ENCODE measurements at regions not wholly inside any gene's neighbourhood (a gene's known extent, or its start where the extent isn't known, plus 50 kb on each side); places are given as distances from the start of the nearest gene placed in this dataset.
"Not testable (repeated sequence)": the region's sequence is repeated elsewhere in the genome, so short reads cannot be mapped to it uniquely, and the experiment has no call there.

DNA sequence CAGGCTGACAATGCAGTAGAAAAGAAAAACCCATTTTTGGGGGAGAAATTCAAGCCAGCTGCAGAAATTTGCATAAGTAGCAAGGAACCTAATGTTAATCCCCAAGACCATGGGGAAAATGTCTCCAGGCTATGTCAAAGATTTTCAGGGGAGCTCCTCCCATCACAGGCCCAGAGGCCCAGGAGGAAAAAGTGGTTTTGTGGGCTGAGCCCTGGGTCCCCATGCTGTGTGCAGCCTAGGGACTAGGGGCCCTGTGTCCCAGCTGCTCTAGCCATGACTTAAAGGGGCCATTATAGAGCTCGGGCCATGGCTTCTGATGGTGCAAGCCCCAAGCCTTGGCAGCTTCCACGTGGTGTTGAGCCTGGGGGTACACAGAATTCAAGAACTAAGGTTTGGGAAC is 719.0 kb downstream of the TLE1 start:
- not testable (repeated sequence) for DNase-seq

DNA sequence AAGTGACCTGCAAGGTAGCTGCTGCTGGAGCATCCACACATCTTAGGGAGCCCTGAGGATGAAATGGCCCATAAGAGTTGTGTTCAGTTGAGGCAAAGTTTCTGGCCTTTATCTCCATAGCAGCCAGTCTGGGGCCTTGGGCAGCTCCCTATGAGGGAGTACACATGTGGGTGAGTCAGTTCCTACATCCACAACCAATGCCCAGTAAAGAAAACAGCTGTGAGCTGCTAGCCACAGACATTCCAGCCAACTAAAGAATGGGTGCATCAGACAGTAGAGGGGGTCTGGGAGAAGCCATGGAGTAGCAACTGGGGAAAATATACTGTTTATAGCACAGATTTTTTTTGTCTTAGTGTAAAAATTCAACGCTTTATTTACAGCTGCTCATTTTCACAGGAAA is 720.7 kb downstream of the TLE1 start:
- no peak for DNase-seq

DNA sequence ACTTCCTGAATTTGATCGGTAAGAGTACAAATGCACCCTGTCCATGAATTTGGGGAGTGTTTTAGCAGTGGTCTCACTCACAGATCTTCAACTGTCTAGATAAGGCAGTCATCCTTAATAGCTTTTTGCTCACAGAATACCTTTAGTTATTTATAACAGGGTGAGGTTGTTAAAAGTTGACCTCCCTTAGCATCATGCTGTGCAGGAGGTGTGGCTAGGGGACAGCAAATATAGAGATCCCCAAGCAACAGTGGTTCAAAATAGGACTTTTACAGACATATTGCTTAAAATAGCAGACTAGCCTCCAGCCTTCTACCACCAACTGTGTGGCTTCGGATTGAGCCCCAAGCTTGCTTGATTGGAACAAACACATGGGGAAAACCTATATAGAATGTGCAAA is 724.4 kb downstream of the TLE1 start:
- no peak for DNase-seq

DNA sequence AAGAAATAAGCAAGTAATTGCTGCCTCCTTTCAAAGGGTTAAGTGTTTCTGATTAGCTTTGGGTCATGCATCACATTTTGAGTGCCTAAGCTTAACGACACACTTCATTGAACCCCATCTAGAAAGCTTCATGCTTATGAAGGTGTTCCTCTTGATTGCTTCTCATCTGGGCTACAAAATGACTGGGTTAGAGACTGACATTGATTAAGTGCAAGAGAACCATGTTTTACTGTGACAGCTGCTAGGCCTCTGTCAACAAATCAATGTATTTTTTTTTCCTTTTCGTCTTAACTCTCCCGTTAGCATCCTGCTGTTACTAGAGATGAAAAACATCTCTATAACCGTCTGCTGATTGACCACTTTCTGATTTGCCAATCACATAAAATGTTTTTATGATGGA is 725.0 kb downstream of the TLE1 start:
- no peak for DNase-seq

DNA sequence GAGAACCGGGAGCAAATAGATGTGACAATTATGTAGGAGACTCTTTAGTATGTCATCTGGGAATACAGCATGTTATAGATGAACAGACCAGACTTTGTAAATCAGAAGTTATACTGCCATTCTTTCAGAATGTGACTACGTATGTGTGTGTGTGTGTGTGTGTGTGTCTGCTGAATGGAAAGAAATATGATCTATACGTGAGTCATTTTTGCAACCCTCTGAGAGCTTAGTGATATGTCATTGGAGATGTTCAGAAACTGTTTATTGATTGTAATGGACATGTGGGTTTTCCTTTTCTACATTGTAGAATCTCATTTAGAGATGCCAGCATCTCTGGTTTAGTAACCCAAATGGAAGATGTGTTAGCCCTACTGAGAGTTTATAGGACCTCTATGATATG is 731.5 kb downstream of the TLE1 start:
- DNase-seq, result no peak

DNA sequence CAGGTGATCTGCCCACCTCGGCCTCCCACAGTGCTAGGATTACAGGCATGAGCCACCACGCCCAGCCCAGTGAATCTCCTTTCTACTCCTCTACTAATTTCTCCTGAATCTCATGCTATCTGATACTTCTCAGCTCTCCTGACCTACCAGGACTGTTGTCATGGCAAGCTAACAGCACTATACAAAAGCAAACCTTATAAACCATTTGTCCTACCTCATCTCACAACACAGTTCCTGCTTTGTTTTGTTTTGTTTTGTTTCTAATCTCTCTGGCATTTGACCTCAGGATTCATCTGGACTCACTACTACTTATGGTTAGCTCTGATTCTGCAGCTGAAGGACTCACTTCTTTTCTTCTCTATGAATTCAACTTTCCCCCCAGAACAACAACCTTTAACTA is 734.8 kb downstream of the TLE1 start:
- no peak for DNase-seq

DNA sequence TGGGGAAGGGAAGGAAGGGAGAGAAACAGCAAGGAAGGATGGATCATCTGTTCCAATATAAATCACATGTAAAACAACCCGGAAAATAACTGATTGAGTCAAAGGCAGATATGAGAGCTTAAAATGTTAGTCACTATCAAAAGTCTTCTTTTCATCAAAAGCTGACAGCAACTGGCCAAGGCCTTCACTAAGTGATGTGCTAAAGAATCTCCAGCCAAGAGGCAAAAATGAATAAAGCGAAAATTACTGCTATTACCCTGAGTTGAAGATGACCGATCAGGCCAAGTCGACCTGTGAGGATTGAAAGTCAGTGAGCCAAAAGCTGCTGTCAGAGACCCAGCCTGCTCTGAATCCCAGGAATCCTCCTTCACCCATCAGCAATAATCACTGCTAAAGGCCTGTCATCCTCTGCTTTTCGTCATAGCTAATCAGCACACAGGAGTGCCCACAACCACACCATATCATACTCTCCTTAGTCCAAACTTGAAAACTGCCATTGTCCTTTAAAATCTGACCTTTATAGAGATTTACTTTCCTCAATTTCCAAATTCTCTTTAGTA is 736.9 kb downstream of the TLE1 start:
- DNase-seq, result no peak

DNA sequence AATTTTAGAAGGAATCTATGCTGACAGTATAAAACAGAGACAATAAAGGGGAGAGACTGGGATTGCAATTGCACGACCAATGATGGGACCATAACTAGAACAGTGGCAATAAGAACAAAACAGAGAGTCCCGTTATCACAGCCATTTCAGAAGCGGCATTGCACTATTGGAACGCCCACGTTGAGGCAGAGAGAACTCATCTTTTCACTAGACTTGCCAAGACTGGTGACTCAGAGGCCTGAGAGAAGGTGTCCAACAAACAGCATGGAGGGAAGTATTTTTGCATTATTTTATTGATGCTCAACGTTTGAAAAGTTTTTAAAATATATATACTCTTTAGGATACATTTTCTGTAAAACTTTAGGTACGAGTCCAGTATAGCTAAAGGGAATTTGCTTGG is 737.7 kb downstream of the TLE1 start:
- DNase-seq, result no peak

DNA sequence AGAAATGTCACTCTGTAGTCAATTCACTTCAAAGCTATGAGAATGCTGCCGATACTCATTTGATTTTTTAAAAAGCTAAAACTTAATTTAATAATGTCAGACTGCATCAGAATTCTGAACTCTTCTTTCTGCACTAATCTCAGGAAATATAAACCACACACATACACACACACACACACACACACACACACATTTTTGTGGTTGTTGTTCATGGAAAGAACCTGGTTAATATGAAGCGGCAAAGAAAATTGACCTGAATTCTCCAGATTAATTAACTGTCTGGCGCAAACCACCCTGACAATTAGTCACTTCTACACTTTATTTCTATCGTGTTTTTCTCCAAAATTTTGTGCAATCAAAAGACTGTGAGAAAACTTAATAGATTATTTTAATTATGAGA is 740.5 kb downstream of the TLE1 start:
- DNase-seq, result no peak

DNA sequence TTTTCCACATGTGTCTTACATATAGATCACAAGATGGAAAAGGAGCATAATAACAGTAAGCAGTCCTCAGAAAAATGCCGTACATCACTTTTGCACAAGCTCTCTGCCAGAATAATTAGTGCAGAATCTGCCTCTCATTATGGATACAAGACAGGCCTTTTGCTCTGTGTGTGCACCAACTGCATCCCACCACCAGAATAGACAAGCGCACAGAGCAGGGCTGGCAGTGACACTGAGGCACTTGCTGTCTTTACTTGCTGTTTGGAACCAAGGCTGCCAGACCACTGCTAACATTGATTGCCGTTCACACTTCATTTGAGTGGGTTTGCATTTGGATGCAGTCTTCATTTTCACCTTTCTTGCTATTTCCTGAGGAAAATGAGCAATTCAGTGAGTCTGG is 741.3 kb downstream of the TLE1 start:
- DNase-seq, result no peak

DNA sequence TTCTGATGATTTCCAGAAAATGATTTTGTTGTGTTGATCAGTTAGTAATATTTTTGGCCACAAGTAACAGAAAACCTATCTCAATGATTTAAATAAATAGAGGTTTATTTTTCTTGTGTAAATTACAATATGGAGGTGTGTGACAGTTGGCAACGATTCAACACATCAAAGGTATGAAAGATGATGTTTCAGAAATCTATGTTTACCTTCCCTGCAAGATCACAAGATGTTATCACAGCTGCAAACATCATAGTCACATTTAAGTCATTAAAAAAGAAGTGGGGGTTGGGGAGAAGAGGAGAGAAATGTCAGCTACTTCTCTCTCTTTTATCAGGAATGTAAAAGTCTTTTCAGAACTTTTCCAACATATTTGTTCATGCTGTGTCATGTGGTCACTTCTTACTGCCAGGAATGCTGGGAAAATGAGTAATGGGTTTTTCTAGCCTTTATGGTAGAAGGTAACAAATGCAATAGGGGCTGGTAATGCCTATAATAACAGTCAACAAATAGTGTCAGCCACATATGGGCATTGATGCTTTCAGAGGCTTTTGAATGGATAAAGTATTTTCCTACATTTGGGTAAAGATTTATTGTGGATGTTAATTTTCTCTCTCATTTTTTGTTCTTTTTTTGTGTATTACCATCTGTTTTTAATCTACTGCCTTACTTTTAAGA is 742.7 kb downstream of the TLE1 start:
- DNase-seq, result no peak

DNA sequence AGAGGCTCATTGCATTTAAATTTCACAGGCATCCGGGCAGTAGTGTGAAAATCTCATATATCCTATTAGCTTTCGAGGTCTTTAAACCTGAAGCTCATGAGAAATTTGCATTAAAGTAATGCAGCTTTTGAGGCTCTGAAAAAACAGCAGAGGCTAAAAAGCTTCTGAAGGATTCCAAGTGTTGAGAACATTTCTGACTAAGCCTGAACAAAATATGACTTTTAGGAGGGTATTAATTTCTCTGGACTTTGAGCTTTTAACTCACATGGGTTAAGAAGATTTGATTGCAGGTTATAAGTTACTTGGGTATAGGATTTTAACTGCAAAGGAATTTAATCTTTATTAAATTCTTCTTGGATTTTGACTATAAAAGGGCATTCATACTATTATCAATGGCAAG is 743.9 kb downstream of the TLE1 start:
- DNase-seq, result no peak

DNA sequence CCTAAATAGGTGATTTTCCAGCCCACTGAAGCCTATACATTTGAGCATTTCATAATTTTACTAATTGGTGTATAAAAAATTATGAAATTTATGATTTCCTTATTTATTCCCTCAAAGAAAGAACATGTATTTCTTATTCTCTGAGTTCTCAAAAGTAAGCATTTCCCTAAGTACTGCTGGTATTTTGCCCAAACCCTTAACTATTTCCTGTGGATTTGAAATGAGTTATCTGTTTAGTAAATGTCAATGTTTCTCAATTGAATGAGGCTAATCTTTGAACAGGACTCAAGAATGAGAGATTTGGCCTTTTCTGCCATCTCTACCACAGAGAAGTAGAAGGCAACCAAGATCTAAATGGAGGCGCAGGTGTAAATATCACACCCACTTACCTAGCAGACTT is 751.7 kb downstream of the TLE1 start:
- no peak for DNase-seq

DNA sequence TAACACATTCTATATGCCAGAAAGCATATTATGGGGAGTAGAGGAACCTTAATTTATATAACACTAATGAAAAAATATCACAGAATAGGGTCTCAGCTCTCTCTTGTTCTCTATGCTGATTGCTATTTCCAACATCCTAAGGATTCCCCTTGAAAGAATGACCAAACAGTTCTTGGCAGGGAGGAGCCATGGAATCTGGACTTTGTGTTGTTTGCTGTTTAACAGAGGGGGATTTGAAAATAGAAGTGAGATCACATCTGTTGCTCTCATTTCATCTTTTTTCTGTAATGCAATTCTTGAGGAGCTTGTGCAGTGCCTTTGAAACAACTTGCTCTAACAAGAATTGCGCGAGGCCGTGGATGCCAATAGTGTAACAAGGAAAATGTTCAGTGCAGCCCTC is 755.3 kb downstream of the TLE1 start:
- DNase-seq, result no peak

DNA sequence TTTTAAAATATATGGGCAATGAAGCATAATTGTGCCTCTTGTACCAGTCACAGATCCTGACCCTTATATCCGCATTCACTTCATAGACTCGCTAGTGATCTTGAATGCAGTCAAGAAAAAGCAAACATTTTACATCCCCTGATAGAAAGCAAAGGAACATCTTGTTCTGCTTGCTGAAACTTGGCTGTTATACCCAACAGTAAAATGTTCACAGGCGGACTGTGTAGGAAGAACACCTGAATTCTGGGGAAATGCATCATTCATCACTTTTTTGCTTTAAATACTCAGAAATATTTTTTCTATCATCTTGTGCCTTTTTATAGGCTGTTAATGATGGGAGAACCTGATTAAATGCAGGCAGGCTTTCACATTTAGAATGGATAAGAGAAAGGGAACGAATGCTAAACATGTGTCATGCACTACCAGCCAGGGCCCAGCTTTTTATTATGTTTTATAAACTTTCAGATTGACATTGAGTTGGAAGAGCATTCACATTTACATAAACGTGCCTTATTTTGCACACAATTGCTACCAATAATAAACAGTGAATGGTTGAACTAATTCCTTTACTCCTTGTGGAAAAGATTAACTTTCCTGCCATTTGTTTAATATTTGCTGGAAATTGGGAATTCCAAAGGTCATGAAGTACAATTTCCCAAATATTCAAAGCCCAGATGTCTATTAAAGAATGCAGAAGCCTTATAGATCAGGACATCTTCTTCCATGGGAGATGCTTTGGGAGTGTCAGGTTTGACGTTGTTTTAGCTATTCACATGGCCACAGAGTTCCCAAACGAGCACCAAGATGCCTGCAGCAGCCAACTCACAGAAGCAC is 756.2 kb downstream of the TLE1 start:
- DNase-seq, result no peak

DNA sequence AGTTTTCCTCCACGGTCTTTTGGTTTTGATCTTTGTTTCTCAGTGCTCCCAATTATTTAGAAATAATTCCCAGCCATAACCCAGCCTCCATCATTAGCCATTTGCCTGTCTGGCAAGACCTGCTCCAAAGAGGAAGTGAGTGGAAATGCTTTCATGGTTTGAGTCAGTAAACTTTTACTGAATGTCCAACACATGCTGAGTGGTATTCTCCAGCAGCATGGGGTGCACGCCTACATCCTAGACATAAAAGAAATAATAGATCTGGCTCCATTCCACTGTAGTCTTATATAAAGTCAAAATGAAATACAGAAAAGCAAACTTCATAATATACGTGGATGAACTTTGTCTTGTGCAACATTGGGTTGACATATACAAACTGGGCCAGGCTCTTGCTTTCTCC is 757.2 kb downstream of the TLE1 start:
- no peak for DNase-seq

DNA sequence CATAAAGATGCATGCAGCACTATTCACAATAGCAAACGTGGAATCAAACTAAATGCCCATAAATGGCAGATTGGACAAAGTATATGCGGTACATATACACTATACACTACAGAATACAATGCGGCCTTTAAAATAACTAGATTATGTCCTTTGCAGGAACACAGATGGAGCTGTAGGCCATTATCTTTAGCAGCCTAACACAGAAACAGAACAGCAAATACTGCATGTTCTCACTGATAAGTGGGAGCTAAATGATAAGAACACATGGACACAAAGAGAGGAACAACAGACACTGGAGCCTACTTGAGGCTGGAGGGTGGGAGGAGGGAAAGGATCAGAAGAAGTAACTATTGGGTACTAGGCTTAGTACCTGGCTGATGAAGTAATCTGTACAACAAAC is 758.2 kb downstream of the TLE1 start:
- DNase-seq, result no peak

DNA sequence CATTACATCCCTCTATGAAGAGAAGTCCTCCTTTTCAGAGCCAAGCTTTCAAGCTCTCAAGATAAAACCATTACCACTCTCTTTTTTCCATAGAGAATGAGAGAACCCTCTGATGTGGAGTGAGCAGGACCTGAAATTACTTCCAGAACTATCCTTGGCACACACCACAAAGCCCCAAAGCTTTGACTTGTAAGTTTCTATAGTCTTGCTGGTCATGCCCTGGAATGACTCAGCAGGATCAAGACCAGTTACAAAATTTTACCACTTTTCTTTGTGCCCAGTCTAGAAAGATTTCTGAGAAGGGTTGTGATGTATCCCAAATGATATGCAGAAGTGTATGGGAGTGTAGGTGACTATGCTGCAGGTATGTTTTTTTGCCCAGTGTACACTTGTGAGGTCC is 760.6 kb downstream of the TLE1 start:
- no peak for DNase-seq

DNA sequence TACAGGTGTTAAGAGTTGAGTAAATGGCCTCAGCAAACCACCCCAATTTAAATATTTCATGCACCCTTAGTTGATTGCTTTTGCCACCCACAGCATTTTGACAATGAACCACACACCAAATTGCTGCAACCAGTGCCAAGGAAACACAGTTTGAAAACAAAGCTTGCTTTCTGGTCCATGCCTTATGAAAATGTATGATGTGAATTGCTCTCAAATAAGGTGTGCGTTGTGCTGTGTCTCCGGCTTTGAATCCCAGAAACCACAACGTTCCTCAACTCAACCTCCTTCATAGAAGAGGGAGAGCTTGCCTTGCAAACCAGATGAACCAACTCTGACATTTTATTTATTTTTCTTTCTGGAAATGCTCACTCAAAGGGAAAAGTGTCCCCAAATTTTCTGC is 762.7 kb downstream of the TLE1 start:
- DNase-seq, result no peak

DNA sequence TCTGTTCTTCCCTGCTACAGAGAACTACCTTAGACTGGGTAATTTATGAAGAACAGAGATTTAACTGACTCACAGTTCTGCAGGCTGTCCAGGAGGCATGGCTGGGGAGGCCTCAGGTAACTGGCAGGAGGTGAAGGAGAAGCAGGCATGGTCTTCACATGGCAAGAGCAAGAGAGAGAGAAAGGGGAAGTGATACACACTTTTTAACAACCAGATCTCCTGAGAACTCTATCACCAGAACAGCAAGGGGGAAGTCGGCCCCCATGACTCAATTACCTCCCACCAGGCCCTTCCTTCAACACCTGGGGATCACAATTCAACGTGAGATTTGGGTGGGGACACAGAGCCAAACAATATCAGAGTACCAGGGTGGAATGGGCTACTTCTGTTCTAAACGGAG is 766.8 kb downstream of the TLE1 start:
- DNase-seq, result no peak

DNA sequence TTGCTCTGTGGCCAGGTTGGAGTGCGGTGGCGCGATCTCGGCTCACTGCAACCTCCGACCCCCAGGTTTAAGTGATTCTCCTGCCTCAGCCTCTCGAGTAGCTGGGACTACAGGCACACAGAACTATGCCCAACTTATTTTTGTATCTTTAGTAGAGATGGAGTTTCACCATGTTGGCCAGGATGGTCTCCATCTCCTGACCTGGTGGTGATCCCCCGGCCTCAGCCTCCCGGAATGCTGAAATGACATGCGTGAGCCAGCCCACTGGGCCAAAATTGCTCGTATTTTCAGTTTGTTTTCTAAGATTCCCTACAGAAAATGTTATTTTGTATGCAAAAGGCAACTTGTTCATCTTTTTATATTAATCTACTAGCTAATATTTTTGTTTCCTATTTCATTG is 782.6 kb downstream of the TLE1 start:
- DNase-seq, result no peak

DNA sequence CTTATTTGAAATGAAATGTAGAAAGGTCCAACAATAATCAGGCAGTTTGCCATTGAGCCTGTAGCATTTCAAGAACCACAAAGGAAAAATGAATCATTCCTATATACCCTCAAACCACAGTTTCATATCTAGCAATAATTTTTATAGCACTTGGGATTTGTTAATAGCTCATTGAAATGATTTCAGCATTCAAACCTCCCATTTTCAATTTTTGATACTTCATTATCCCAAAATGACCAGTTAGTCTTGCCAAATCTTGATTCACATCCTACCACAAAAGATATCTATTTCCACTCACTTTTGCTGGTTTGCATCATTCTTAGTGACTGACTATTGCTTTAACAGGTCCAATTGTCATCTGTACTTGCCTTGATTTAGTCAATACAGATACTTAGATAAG is 790.1 kb downstream of the TLE1 start:
- DNase-seq, result no peak

DNA sequence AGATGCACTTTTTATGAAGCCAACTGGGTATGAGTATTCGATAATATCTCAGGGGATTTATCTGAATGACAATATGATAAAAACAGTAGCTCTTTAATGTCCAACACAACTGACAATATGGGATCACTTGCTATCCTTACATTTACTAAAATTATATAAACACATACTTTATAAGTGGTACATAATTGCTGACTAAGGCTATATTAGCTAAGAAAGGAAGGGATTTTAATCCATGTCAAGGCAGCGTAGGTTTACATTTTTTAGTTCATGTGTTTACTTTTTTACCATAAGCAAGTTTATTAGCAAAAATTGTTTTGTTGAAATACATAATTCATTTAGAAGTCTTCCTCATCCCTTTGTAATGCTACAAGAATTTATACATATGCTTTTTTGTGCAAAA is 796.2 kb downstream of the TLE1 start:
- DNase-seq, result no peak

DNA sequence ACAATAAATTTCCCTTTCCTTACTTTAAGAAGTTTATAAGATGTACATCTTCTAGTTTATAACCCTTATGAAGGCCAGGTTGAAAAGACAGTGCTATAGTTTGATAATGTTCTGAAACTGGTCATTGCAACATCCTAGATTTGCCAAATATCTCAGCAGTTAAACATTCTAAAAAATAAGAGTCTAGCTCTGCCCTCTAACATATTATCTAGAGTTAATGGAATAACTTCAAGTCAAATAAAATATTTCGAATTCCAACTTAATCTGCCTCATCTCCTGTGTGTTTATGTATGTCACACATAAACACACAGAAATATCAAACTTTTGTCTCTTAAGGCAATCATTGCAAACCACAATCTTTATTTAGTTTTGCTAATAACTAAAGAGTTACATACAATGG is 796.6 kb downstream of the TLE1 start:
- no peak for DNase-seq
